ENCODE measurements at regions not wholly inside any gene's neighbourhood (a gene's known extent, or its start where the extent isn't known, plus 50 kb on each side); places are given as distances from the start of the nearest gene placed in this dataset.

GRCh38 chr18:38664929-38665328 lies 1099.3 kb upstream of the CELF4 start:
- Histone ChIP-seq H2AFZ (ENCODE audit: control insufficient read depth, low read depth, low read length) (no peak overlapping the region), H3K36me3 (ENCODE audit: control insufficient read depth in 2 of 2, insufficient read depth in 2 of 2, low read length in 1 of 2) (no peaks in the 10 kb centered on the region), H3K9me3 (replicated peaks; ENCODE audit: control insufficient read depth, insufficient read depth, low read length) (no peaks in the 10 kb centered on the region; the same call in 2 of the 3 replicates), H3K9ac (ENCODE audit: control insufficient read depth, insufficient read depth, low read length) (no peak overlapping the region), H3K79me2 (ENCODE audit: control insufficient read depth, insufficient read depth, low read length) (no peaks in the 10 kb centered on the region), H3K27me3 (replicated peaks in 1 of 2; ENCODE audit: control insufficient read depth in 2 of 2, insufficient read depth in 2 of 2, low read length in 1 of 2) (no peaks in the 10 kb centered on the region), H3K4me2 (ENCODE audit: control insufficient read depth, insufficient read depth) (no peak overlapping the region), H3K27ac (ENCODE audit: control insufficient read depth, insufficient read depth) (no peak overlapping the region), H3K4me3 (no peak overlapping the region), H3K4me1 (ENCODE audit: control insufficient read depth, insufficient read depth, low read length) (no peaks in the 10 kb centered on the region), H4K20me1 (ENCODE audit: control insufficient read depth, insufficient read depth) (no peaks in the 10 kb centered on the region)
- BruUV-seq (replicated peaks), result no TSS peak
- no peak for FAIRE-seq
- no peak for TF ChIP-seq ESRRA (IDR thresholded peaks at IDR 0.05; ENCODE audit: low read length)
- TF ChIP-seq CREM (IDR thresholded peaks at IDR 0.05; ENCODE audit: low read depth), result no peak
- no peak for TF ChIP-seq MEF2B (IDR thresholded peaks at IDR 0.05; ENCODE audit: partially characterized antibody, poor library complexity, severe bottlenecking)
- no peak for TF ChIP-seq MAX (IDR thresholded peaks at IDR 0.05; ENCODE audit: low read depth, low read length)
- TF ChIP-seq CBX5 (IDR thresholded peaks at IDR 0.05; ENCODE audit: low read depth), result no peak
- TF ChIP-seq CREB1 (IDR thresholded peaks at IDR 0.05; ENCODE audit: low read depth), result no peak
- TF ChIP-seq ZNF207 (IDR thresholded peaks at IDR 0.05; ENCODE audit: borderline replicate concordance), result no peak
- no peak for TF ChIP-seq TCF3 (IDR thresholded peaks at IDR 0.05; ENCODE audit: borderline replicate concordance, insufficient read depth, low read depth, low read length)
- no peak for TF ChIP-seq BMI1 (IDR thresholded peaks at IDR 0.05; ENCODE audit: borderline replicate concordance)
- no peak for TF ChIP-seq PAX8 (IDR thresholded peaks at IDR 0.05)
- TF ChIP-seq TCF7 (IDR thresholded peaks at IDR 0.05; ENCODE audit: borderline replicate concordance), result no peak
- no peak for TF ChIP-seq NFYA (IDR thresholded peaks at IDR 0.05; ENCODE audit: borderline replicate concordance, low read depth, low read length)
- no peak for TF ChIP-seq MTA3 (IDR thresholded peaks at IDR 0.05; ENCODE audit: borderline replicate concordance, low read length)
- TF ChIP-seq E4F1 (IDR thresholded peaks at IDR 0.05; ENCODE audit: borderline replicate concordance, partially characterized antibody), result no peak
- TF ChIP-seq MXI1 (IDR thresholded peaks at IDR 0.05; ENCODE audit: low read depth, low read length), result no peak
- TF ChIP-seq BCL11A (IDR thresholded peaks at IDR 0.05; ENCODE audit: low read depth, low read length), result no peak
- TF ChIP-seq E2F8 (IDR thresholded peaks at IDR 0.05; ENCODE audit: low read depth, partially characterized antibody), result no peak
- TF ChIP-seq POLR2AphosphoS5 (IDR thresholded peaks at IDR 0.05; ENCODE audit: low read length), result no peak
- no peak for TF ChIP-seq RFX5 (IDR thresholded peaks at IDR 0.05; ENCODE audit: low read depth, low read length)
- intact Hi-C loops (cut with micrococcal nuclease; ENCODE audit: unreplicated experiment) (no loop called here), in situ Hi-C loops (cut with MboI) (no loop called here)
- 64% methylated on average over 1 of the region's 1 CpG for WGBS (ENCODE audit: insufficient coverage, insufficient replicate concordance, low lambda C conversion rate, missing lambda C conversion rate)
- ATAC-seq, result no peak
- SMC1A ChIA-PET (ENCODE audit: uncharacterized antibody, unreplicated experiment), result no interaction called here
- CTCF ChIA-PET, result no interaction called here
- RAD21 ChIA-PET (ENCODE audit: unreplicated experiment), result no interaction called here
- POLR2A ChIA-PET, result no interaction called here
- no peak for DNase-seq (ENCODE audit: low read depth, low spot score)

All from GM12878 (cell line).